Iris pigment epithelial cell (primary cell): ENCODE measurements at regions not wholly inside any gene's neighbourhood (a gene's known extent, or its start where the extent isn't known, plus 50 kb on each side); places are given as distances from the start of the nearest gene placed in this dataset.

Experiments used
- DNase-seq: peaks from one replicate; pipeline ENCODE4 v3.0.0-alpha.2; 2011; ENCODE audit warnings: low read depth

DNA sequence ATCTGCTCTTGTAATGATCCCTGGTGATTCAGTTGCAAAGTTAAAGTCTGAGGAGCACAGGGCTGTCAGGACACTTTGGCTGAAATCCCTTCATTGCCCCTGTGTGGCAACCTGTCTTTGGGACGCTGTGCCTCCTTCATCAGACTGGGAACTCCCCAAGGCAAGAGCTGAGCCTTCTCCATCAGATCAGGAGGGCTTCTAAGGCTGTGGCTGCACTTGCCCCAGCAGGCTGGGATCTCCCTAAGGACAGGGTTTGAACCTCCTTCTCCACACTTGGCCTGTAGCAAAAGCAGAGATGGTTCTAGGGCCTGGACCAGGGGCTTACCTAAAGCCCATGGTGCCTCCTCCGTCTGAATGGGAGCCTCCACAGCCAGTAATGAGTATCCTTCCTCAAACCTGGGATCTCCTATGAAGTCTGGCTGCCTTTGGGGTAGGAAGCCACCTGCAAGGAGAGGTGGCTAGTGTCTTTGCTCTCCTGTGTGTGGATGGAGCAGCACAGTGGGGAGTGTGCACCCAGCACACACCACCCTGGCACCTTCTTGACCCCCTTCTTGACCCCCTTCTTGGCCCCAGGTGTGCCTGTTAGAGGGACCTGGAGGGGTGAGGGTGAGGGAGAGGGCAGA lies 79.0 kb upstream of the NKD1 start:
- no peak for DNase-seq

- no peak for DNase-seq
These were observed 79.5 kb upstream of the NKD1 start for GRCh38 chr16:50468749-50469078.

GRCh38 chr16:50467943-50468748 lies 80.0 kb upstream of the NKD1 start:
- DNase-seq = peak; percentile 3

DNA sequence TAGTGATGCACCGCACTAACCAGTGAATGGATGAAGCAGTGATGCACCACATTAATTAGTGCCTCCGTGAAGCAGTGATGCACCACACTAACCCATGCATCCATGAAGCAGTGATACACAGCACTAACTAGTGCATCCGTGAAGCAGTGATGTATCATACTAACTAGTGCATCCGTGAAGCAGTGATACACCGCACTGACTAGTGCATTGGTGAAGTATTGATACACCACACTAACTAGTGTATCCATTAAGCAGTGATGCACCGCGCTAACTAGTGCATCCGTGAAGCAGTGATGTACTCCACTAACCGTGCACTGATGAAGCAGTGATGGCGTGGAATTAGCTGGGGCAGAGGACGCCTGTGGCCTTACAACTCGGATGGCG lies 80.6 kb upstream of the NKD1 start:
- no peak for DNase-seq

DNA sequence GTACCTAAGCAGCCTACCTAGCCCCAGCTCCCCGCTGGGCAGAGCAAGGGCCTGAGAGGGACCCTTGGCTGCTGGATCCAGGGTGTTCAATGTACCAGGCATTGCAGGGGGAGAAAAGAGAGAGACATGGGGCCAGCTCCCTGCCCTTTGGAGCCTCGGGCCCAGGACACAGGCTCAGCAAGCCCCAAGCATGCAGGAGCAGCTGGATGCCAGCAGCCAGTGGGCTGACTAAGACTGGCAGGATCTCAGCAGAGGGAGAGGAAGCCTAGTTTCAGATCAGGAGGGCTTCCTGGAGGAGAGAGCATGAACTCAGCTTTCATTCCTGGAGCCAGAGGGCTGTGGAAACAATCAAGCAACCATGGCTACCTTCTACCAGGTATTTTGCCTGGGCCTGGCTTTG lies 82.0 kb upstream of the NKD1 start:
- no peak for DNase-seq

GRCh38 chr16:50464325-50465290 lies 83.6 kb upstream of the NKD1 start:
- DNase-seq = no peak

GRCh38 chr16:50463581-50464324 lies 84.4 kb upstream of the NKD1 start:
- no peak for DNase-seq

GRCh38 chr16:50462793-50463507 lies 85.2 kb upstream of the NKD1 start:
- DNase-seq = no peak

- DNase-seq = no peak
These were observed 86.8 kb upstream of the NKD1 start for GRCh38 chr16:50461400-50461760.

DNA sequence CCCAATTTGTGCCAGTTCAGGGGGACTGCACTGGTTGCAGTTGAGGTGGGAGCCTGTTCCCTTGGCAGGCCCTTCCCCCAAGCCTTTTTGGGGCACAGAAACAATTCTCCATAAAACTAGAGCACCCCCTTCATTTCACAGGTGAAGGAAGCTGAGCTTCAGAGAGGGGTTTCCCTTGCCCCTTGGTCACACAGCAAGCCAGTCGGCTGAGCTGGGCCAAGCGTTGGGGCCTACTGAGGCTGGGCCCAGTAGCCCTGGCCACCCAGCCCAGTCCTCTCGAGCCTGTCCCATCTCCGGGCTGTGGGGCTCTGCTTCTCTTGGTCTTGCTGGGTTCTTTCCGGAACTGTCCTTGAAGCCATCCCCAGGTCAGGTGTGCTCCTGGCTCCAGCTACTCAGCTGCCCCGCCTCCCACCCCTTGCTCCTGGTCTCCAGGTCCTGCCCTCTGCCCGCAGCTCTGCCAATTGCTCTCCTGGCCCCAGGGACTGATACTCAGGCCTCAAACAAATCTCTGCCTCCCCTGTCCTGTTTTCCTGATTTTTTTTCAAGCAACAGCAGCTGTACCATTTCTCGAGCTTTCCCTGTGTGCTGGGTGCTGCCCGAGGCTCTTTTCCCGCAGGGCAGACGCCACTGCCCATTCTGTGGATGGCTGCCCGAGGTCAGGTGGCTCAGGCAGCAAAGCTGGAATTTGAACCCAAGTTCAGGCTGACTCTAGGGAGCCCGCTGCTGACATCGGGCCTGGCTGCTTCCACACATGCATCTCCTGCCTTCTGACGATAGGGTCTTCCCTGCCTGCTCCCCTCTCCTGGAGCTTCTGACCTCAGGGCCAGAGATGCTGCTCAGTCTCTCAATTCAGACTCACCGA lies 87.4 kb upstream of the NKD1 start:
- DNase-seq = no peak

- no peak for DNase-seq
These were observed 88.6 kb upstream of the NKD1 start for GRCh38 chr16:50459496-50460080.

- DNase-seq = no peak
These were observed 89.3 kb upstream of the NKD1 start for GRCh38 chr16:50458667-50459495.

DNA sequence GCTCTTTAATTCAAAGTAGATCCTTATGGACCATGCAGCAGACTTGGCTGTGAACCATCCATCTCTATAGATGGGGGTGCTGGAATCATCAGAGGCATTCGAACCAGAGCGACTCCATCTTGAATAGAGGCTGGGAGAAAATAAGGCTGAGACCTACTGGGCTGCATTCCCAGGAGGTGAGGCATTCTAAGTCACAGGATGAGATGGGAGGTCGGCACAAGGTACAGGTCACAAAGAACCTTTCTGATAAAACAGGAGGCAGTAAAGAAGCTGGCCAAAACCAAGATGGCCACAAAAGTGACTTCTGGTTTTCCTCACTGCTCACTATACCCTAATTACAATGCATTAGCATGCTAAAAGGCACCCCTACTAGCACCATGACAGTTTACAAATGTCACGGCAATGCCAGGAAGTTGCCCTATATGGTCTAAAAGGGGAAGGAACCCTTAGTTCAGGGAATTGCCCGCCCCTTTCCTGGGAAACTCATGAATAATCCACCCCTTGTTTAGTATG lies 89.2 kb upstream of the BRD7 start:
- no peak for DNase-seq

- DNase-seq = no peak
These were observed 88.6 kb upstream of the BRD7 start for GRCh38 chr16:50457423-50457822.

DNA sequence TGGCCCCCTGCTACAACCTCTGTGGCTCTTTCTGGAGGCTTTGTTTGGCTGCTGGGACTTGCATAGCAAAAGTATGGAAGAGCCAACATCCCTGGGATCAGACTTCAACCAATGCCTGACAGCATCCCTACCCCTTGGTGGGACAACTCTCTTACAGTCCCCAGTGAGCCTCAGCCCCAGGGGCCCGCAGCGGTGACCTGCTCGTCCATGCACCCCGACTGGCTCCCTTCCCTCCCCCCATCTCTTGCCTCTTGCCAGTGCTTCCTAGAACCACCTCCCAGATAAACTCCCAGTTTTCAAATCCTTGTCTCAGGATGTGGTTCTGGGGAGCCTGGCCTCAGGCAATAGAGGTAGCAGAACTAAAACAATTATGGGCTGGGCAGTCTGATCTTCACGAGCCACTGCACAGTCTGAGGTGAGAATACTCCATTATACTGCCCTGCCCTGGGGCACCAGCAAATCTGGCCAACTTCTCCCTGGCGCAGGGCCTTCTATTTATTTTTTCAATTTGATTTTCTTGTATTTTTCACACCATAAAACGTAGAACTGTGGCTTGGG lies 86.6 kb upstream of the BRD7 start:
- DNase-seq = no peak

DNA sequence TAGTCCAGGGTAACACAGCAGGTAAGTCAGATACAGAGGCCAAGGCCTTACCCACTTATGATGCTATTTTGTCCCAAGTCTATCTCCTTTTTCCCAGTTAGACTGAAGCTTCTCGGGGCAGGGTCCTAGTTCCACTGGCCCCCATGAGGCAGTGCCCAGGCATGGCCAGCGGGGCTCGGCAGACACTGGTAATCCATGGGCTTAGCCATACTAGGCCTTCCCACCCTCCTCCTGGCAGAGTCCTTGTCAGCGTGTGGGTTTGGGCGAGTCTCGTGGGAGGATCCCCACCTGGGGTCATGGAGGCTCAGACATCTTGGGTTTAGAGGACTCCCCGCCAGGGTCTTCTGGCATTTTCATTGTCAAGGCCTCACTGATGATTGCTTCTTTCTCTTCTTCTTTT lies 84.7 kb upstream of the BRD7 start:
- no peak for DNase-seq

- no peak for DNase-seq
These were observed 83.2 kb upstream of the BRD7 start for GRCh38 chr16:50451951-50452508.

DNA sequence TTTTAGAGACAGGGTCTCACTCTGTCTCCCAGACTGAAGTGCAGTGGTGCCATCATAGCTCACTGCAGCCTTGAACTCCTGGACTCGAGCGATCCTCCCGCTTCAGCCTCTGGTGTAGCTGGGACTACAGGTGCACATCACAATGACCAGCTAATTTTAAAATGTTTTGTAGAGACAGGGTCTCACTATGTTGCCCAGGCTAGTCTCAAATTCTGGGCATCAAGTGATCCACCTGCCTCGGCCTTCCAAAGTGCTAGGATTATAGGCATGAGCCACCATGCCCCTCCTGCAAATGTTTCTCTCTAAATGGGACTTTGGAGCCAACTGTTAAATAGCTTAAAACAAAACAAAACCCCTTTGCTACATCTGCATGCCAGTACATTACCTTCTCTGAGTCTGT lies 82.2 kb upstream of the BRD7 start:
- DNase-seq = no peak
